ENCODE measurements at regions not wholly inside any gene's neighbourhood (a gene's known extent, or its start where the extent isn't known, plus 50 kb on each side); places are given as distances from the start of the nearest gene placed in this dataset.

DNA sequence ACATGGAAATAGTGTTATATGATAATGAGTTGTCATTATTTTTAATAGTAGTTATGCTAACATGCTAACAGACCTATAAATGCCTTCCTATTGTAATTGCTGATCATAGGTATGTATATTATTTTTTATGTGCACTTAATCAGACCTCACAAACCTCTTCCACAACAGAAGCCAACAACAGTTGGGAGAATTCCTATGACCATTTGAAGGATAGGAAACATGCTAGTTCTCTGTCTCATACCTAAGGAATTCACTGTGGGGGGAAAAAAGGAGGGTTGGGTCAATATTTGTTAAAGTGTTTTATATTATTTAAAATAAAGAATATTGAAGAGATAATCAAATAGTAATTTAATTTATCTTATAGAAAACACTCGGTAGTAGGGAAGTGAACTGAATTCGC lies 990.9 kb downstream of the EPHA7 start:
- TF ChIP-seq POLR2A (IDR thresholded peaks at IDR 0.05), result no peak
- no peak for TF ChIP-seq CTCF (IDR thresholded peaks at IDR 0.05)
- no peak for TF ChIP-seq POLR2AphosphoS5 (IDR thresholded peaks at IDR 0.05; ENCODE audit: insufficient read depth in 1 of 2, low read depth in 1 of 2)
